Chondrocyte (in vitro differentiated cells): ENCODE measurements at regions not wholly inside any gene's neighbourhood (a gene's known extent, or its start where the extent isn't known, plus 50 kb on each side); places are given as distances from the start of the nearest gene placed in this dataset.
"Not testable (repeated sequence)": the region's sequence is repeated elsewhere in the genome, so short reads cannot be mapped to it uniquely, and the experiment has no call there.

Experiments used
- DNase-seq: peaks from one replicate; pipeline ENCODE4 v3.0.0; 2021; ENCODE audit warnings: mixed read lengths, low spot score
- H3K27ac Mint-ChIP-seq: one replicate; pipeline ENCODE4 v1.8.0; 2021; ENCODE audit warnings: mild to moderate bottlenecking, moderate library complexity, mixed read lengths; ENCODE audit not compliant: unreplicated experiment
- H3K27me3 Mint-ChIP-seq: 2 replicates; pipeline ENCODE4 v1.8.0; 2021; ENCODE audit warnings: low read depth, mixed read lengths
- H3K36me3 Mint-ChIP-seq: 2 replicates; pipeline ENCODE4 v1.8.0; 2021; ENCODE audit warnings: low read depth, mixed read lengths
- H3K4me1 Mint-ChIP-seq: 2 replicates; pipeline ENCODE4 v1.8.0; 2021; ENCODE audit warnings: low read depth, mild to moderate bottlenecking, mixed read lengths
- H3K4me3 Mint-ChIP-seq: one replicate; pipeline ENCODE4 v1.8.0; 2021; ENCODE audit warnings: mild to moderate bottlenecking, moderate library complexity, mixed read lengths; ENCODE audit not compliant: unreplicated experiment
- H3K9me3 Mint-ChIP-seq: 2 replicates; pipeline ENCODE4 v1.8.0; 2021; ENCODE audit warnings: low read depth, mixed read lengths
- TF ChIP-seq, protein P1 (sequence below): fragments of 200-600 bp; sonication (generic); IDR thresholded peaks from 2 replicates; pipeline ENCODE4 v1.5.0; 2021; ENCODE audit warnings: antibody characterized with exemption, mild to moderate bottlenecking, moderate library complexity

DNA sequence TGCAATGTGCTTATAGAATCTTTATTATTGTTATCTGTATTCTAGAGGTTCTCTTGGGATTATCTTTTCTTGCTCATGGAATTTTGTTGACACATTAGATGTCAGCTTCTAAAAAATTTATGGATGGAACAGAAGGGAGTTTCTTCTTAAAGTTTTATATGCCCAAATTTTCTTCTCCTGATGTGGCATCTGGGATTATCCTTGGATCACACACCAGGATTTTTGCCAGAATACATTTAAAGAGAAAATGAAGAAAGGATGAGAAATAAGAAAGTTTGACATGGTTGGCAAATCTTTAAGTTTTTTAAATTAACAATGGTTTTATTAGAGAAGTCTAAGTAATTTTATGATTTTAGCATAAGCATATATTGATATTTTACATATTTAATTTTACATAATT lies 706.7 kb upstream of the TMEFF2 start:
- TF ChIP-seq, protein P1, sequence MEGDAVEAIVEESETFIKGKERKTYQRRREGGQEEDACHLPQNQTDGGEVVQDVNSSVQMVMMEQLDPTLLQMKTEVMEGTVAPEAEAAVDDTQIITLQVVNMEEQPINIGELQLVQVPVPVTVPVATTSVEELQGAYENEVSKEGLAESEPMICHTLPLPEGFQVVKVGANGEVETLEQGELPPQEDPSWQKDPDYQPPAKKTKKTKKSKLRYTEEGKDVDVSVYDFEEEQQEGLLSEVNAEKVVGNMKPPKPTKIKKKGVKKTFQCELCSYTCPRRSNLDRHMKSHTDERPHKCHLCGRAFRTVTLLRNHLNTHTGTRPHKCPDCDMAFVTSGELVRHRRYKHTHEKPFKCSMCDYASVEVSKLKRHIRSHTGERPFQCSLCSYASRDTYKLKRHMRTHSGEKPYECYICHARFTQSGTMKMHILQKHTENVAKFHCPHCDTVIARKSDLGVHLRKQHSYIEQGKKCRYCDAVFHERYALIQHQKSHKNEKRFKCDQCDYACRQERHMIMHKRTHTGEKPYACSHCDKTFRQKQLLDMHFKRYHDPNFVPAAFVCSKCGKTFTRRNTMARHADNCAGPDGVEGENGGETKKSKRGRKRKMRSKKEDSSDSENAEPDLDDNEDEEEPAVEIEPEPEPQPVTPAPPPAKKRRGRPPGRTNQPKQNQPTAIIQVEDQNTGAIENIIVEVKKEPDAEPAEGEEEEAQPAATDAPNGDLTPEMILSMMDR, result no peak
- DNase-seq, result no peak
- Mint-ChIP-seq H3K9me3 (peaks cover 8% of the 10 kb centered on the region), H3K27ac (no peak overlapping the region), H3K4me1 (no peaks in the 10 kb centered on the region), H3K36me3 (no peaks in the 10 kb centered on the region), H3K4me3 (no peak overlapping the region), H3K27me3 (peaks cover 2% of the 10 kb centered on the region)

- H3K27me3 Mint-ChIP-seq, result peaks cover 2% of the 10 kb centered on the region
- H3K27ac Mint-ChIP-seq, result no peak overlapping the region
- TF ChIP-seq, protein P1, result no peak
- no peak overlapping the region for H3K4me3 Mint-ChIP-seq
- no peak for DNase-seq
- no peaks in the 10 kb centered on the region for H3K4me1 Mint-ChIP-seq
- H3K36me3 Mint-ChIP-seq, result no peaks in the 10 kb centered on the region
- H3K9me3 Mint-ChIP-seq, result peaks cover 2% of the 10 kb centered on the region
Observed at GRCh38 chr2:192899466-192899865, 704.7 kb upstream of the TMEFF2 start.

DNA sequence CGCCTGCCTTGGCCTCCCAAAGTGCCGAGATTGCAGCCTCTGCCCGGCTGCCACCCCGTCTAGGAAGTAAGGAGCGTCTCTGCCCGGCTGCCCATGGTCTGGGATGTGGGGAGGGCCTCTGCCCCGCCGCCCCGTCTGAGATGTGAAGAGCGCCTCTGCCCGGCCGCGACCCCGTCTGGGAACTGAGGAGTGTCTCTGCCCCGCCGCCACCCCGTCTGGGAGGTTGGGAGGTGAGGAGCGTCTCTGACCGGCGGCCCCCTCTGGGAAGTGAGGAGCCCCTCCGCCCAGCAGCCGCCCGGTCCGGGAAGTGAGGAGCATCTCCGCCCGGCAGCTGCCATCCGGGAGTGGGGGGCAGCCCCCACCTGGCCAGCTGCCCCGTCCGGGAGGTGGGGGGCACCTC lies 699.2 kb upstream of the TMEFF2 start:
- not testable (repeated sequence) for H3K27ac Mint-ChIP-seq, H3K36me3 Mint-ChIP-seq, H3K27me3 Mint-ChIP-seq, H3K9me3 Mint-ChIP-seq, H3K4me3 Mint-ChIP-seq, H3K4me1 Mint-ChIP-seq
- peak; percentile 71 for DNase-seq

DNA sequence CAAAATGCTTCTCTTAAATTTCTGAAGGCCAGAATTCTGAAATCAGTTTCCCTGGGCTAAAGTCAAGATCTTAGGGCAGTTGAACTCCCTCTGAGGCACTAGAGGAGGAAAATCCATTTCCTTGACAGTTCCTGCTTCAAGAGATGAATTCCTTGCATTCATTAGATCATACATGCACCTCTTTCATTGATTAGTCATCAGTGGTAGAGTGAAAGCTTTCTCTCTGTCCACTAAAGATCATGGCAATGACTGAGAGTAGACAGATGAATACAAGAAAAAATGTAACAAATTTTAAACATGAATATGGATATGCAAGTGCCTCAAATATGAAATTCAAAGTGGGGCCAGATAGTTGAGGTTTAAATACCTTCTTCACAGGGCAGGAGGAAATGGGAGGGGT lies 693.4 kb upstream of the TMEFF2 start:
- Mint-ChIP-seq H3K27me3 (peaks cover 8% of the 10 kb centered on the region), H3K27ac (no peak overlapping the region)

GRCh38 chr2:192887337-192887736 lies 692.6 kb upstream of the TMEFF2 start:
- TF ChIP-seq, protein P1, result no peak
- no peak for DNase-seq
- H3K27ac Mint-ChIP-seq, result no peak overlapping the region
- peaks cover 10% of the 10 kb centered on the region for H3K27me3 Mint-ChIP-seq
- no peaks in the 10 kb centered on the region for H3K36me3 Mint-ChIP-seq
- no peaks in the 10 kb centered on the region for H3K9me3 Mint-ChIP-seq
- no peak overlapping the region for H3K4me3 Mint-ChIP-seq
- no peaks in the 10 kb centered on the region for H3K4me1 Mint-ChIP-seq

More for the DNA sequence above, 693.4 kb upstream of the TMEFF2 start:
- Mint-ChIP-seq H3K4me1 (no peaks in the 10 kb centered on the region), H3K9me3 (no peaks in the 10 kb centered on the region), H3K36me3 (no peaks in the 10 kb centered on the region), H3K4me3 (no peak overlapping the region)
- TF ChIP-seq, protein P1, result no peak
- DNase-seq, result no peak

DNA sequence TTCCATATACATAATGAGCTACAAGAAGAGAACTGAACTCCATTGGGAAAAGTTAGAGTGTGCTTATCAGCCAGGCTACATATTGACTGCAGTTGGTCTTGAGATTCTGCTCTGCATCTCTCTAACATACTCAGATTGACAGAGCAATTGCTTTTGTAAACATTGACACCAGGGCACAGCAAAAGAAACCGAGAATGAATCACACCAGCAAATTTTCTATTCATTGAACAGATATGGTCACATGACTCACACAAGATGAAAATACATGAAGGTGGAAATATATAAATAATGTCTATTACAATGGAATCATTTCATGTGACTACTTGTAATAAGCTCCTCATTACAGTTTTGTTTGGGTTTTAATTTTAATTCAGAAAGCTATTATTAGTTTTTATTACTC lies 691.9 kb upstream of the TMEFF2 start:
- Mint-ChIP-seq H3K4me1 (no peaks in the 10 kb centered on the region), H3K27me3 (peaks cover 10% of the 10 kb centered on the region), H3K36me3 (no peaks in the 10 kb centered on the region), H3K9me3 (no peaks in the 10 kb centered on the region), H3K27ac (no peak overlapping the region), H3K4me3 (no peak overlapping the region)
- TF ChIP-seq, protein P1, result no peak
- no peak for DNase-seq
